Right lobe of liver (tissue), 4 donors: ENCODE measurements at regions not wholly inside any gene's neighbourhood (a gene's known extent, or its start where the extent isn't known, plus 50 kb on each side); places are given as distances from the start of the nearest gene placed in this dataset.

Source experiments
- POLR2A ChIP-seq: fragments of 450-650 bp; IDR thresholded peaks from one replicate; pipeline ENCODE4 v1.6.1; 2017; ENCODE audit warnings: antibody characterized with exemption, mild to moderate bottlenecking
- TF ChIP-seq, protein P1 (sequence below), 4 donors: fragments of 200-600 bp in 3 of 4; fragments of 450-650 bp in 1 of 4; IDR thresholded peaks; one replicate each; pipeline versions ENCODE4 v1.5.1 to v1.8.0; 2016 to 2022; ENCODE audit warnings: antibody characterized with exemption in 4 of 4, mild to moderate bottlenecking in 2 of 4
- donor health status: DM: no; HTN: no; CAD: no.
- donor health status: DM: no; HTN: no; CAD: no.
- donor health status: DM: no; HTN: yes; CAD: no.

DNA sequence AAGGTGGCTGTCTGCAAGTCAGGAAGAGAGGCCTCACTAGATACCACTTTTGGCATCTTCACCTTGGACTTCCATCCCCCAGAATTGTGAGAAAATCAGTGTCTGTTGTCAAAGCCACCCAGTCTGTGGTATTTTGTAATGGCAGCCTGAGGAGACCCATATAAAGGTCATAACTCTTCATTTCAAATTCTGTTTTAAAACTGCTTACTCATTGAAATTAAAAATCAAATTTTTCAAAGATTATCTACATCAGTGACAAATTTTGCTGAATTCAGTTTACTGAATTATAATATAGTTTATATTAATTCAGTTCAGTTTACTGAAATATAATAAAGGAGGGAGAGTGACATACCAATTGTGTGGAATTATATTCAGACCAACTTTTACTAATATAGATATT lies 133.1 kb upstream of the IL15 start:
- TF ChIP-seq, protein P1, sequence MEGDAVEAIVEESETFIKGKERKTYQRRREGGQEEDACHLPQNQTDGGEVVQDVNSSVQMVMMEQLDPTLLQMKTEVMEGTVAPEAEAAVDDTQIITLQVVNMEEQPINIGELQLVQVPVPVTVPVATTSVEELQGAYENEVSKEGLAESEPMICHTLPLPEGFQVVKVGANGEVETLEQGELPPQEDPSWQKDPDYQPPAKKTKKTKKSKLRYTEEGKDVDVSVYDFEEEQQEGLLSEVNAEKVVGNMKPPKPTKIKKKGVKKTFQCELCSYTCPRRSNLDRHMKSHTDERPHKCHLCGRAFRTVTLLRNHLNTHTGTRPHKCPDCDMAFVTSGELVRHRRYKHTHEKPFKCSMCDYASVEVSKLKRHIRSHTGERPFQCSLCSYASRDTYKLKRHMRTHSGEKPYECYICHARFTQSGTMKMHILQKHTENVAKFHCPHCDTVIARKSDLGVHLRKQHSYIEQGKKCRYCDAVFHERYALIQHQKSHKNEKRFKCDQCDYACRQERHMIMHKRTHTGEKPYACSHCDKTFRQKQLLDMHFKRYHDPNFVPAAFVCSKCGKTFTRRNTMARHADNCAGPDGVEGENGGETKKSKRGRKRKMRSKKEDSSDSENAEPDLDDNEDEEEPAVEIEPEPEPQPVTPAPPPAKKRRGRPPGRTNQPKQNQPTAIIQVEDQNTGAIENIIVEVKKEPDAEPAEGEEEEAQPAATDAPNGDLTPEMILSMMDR (IDR thresholded peaks at IDR 0.05): no peak
- no peak for TF ChIP-seq POLR2A
